H54 (cell line): ENCODE measurements at regions not wholly inside any gene's neighbourhood (a gene's known extent, or its start where the extent isn't known, plus 50 kb on each side); places are given as distances from the start of the nearest gene placed in this dataset.

ENCODE experiments used
- DNase-seq: peaks from one replicate; pipeline ENCODE4 v3.0.0; 2011; ENCODE audit warnings: low spot score, mixed read lengths; ENCODE audit not compliant: insufficient read length
- FAIRE-seq: peaks from 3 replicates; lab custom pipeline; 2011; peaks lifted over from hg19 to GRCh38; lab: Jason Lieb, UNC
- POLR2A ChIP-seq: IDR thresholded peaks from 2 replicates; pipeline ENCODE4 v1.6.1; 2011; ENCODE audit warnings: low read depth, mild to moderate bottlenecking, low read length

DNA sequence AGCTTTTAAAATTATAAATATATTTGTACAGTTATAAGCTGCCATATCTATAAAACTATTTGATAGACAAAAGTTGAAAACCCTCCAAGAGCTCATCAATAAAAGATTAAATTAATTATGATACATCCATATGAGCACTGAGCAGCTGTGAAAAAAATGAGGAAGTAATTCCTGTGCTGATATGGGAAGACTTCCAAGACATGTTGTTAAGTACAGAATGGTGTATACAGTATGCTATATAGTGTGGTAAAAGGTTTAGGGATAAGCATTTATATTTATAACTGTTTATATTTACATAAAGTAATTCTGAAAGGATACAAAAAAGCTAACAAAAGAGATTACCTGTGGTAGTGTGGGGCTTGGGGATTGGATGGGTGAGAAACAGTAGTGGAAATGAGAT, 92.8 kb upstream of the BMP2K start:
- DNase-seq (no peak), FAIRE-seq (no peak)
- no peak for TF ChIP-seq POLR2A

DNA sequence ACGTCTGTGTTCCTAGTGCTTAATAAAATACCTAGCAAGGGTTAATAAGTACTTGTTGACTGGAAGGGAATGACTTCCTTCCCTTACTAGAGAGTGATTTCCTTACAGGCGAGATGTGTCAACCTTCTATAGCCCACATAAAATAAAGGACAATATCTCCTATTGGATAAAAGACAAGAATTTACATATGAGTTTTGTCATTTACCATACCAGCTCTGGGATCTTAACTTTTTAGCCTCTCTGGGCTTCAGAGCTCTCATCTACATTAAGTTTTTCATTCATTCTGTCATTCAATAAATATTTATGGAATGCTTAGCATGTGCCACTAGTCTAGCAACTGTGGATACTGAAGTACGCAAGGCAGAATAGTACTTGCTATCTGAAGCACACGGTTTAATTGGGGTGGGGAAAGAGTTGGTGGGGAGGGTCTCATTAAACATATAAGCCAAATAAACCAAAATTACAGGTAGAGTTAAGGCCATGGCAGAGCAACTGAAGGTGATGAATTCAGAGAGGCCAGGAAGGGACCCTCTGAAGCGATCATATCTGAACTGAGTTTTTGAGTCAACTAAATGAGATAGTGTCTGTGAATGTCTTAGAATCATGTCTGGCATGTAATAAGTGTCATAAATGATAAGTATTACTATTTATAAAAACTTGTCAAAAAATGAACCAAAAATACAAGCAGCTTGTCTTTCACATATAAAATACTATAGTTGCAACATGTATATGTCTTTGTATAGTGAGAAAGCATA, 91.6 kb upstream of the BMP2K start:
- DNase-seq (no peak), FAIRE-seq (no peak)
- no peak for TF ChIP-seq POLR2A

DNA sequence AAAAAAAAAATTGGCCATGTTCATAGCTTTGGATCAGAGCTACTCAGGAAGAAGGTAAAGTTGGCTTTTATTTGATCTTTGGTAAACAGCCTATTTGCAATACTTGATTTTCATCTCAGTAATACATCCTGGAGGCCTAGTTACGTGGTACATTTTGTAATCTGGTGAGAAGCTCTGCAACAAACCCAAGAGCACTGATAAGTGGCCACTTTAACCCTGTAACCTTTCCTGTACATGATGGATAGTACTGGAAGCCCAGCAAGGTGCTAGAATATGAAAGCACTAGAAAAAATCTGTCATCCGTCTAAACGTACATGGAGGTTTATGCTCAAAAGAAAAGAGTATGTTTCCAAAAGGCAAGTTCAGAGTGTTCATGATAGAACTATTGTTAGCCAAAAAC, 88.3 kb upstream of the BMP2K start:
- no peak for FAIRE-seq
- DNase-seq = no peak
- no peak for TF ChIP-seq POLR2A

DNA sequence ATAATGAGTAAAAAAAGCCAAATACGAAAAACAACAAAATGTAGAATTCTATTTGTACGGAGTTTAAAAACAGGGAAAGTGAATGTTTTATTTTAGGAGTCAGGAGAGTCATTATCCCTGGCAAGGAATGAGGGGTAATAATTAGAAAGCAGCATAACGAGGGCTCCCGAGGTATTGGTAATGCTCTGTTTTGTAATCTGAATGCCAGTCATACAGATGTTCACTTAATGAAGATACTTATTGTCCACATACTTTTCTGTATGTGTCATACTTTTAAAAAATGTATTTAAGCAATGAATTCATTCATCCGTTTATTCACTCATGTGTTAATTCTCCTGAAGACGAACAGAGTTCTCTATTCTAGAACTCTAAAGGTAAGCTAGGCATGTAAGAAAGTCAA, 87.8 kb upstream of the BMP2K start:
- DNase-seq (no peak), FAIRE-seq (no peak)
- TF ChIP-seq POLR2A = no peak

DNA sequence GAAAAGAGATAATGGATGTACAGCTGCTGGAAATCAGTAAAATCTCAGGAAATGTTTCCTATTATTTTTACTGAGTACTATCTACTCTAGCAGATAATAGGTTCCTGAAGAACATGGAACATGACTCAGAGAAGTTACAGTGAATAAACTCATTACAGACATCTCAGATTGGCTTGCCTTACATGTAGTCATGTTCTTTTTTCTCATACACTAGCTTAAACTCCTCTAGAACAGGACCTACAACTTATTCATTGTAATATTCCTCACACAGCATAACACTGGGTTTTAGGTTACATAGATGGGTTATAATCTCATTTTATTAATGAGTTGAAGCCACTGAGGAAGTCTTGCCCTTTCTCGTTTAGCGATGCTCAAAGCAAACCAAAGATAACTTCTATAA, 86.9 kb upstream of the BMP2K start:
- no peak for TF ChIP-seq POLR2A
- DNase-seq (no peak), FAIRE-seq (no peak)

DNA sequence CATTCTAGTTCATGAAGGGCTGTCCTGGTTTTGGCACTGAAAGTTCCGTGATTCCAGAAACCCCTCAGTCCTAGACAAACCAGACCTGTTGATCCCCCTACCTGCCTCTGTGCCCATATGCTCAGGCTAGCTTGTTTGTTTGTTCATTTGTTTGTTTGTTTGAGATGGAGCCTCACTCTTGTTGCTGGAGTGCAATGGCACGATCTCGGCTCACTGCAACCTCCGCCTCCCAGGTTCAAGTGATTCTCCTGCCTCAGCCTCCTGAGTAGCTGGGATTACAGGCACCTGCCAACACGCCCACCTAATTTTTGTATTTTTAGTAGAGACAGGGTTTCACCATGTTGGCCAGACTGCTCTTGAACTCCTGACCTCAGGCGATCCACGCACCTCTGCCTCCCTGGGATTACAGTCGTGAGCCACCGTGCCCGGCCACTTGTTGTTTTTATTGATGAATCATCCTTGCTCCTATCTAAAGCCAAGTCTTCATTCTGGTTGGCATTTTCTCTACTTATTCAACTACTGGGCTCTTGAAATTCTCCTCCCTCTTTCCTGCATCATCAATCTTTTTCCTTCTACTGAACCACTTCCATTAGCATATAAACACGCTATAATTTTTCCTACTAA, 86.3 kb upstream of the BMP2K start:
- FAIRE-seq (no peak), DNase-seq (no peak)
- no peak for TF ChIP-seq POLR2A

DNA sequence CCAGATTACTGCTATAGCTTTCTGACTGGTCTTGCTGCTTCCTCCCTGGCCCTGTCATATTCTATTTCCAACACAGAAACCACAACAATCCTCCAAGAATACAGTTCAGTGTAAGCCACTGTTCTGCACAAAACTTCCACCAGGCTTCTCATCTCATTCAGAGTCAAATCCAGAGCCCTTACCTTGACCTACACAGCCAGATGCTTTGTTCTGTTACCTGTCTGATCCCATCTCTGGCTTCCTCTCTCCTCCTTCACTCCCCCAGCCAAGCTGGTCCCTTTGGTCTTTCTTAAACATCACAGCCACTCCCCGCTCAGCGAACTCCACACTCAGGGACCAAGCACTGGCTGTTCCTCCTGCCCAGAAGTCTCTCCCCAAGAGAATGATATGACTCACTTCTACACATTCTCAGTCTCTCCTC, 84.8 kb upstream of the BMP2K start:
- TF ChIP-seq POLR2A = no peak
- FAIRE-seq = no peak
- no peak for DNase-seq

DNA sequence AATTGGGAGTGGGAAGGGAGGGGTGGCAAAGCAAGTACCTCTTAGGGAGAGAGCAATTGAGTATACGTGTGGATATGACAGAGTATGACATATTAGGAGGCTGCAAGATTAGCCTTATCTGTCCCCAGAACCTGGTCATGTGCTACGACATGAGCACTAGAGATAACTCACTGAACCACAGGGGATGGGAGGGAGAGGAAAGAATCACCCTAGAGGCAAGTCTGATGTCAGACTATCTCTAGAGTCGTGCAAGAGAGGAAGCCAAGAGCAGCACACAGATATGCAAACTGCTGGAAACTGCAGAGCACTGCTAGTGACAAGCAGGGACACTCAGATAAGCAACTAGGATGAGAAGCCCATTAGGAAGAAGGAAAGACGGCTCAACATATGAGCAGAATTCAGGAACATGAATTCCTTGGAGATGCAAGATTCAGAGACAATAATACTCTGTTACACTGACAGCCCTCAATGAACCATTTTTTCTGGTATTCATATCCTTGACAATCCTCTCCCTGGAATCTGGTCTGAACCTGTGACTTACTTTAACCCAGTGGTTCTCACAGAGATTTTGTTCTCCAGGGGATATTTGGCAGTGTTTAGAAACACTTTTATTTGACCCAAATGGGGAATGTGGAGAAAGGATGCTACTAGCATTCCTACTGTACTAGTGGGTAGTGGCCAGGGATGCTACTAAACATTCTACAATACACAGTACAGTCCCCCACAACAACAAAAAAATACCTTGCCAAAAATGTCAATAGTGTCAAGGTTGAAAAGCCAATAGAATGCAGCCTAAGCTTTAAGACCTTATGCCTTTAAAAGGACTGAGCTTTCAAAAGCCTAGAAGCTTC, 84.0 kb upstream of the BMP2K start:
- no peak for TF ChIP-seq POLR2A
- no peak for DNase-seq
- FAIRE-seq = no peak

DNA sequence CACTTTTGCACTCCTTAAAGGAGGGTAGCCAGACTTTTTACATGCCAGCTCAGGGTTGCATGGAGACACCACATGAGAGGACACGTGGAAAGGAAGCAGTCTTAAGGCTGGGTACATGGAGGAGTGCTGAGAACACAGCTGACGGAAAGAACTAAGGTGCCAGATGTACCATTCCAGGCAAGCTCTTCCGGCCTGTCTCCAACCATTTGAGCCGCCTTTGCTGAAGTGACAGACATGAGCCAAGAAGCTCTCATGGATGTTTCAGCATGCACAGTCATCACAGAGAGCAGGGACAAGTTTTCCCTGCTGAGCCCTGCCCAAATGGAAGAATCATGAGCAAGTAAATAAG, 83.4 kb upstream of the BMP2K start:
- no peak for FAIRE-seq
- DNase-seq = no peak
- no peak for TF ChIP-seq POLR2A

DNA sequence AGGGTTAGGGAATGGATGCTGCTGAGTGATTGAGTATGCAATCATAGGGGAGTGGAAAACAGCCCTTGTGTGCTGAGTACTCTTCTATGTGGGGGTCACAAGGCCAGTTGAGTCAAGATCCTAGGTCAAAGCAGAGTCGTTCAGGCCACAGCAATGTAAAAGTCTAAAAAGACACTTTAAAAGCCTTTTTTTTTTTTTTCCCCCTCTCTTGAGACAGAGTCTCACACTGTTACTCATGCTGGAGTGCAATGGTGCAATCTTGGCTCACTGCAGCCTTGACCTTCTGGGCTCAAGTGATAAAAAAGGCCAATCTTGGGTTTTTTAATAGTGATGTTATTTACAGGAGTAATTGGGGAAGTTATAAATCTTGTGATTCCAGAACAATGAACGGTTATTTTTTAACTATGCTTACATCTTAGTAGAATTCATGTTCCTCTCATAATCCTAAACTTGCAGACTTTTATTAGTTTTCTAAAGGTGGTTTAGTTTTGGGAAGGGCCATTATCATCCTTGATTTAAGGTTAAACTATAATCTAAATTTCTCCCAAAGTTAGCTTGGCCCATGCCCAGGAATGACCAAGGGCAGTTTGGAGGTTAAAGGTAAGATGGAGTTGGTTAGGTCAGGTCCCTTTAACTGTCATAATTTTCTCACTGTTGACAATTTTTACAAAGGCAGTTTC, 82.2 kb upstream of the BMP2K start:
- TF ChIP-seq POLR2A = no peak
- FAIRE-seq (no peak), DNase-seq (no peak)

DNA sequence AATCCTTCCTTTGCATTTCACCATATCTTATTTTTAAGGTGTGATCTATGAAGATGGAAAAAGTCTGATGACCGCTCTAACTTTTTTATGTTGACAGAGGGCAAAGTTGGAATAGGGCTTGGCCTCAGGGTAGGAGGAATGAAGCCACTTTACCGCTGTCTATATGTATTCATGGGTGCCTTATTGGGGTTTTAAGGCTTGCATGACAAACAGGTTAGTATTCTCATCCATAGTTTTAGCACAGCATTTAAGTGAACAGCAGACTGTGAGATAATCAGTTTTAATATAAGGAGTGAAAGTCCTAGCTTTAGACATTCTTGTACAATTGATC, 81.7 kb upstream of the BMP2K start:
- no peak for TF ChIP-seq POLR2A
- no peak for DNase-seq
- no peak for FAIRE-seq

DNA sequence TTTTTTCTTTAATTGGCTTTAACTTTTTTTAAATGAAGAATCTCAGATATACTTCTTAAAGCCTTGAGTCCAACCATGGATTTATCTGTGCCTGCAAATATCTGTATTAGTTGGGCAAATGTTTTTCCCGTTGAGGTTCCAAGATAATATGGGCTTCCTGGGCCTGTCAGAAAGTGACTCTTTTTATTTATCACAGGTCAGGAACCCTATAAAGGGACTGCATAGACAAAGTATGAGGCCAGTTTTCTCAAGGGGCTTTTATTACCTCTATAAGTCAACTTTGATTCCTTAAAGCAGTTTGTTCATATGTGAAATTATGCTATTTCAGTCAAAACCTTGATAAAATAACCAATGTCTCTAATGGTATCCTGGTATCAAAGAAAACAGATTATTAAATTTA, 80.2 kb upstream of the BMP2K start:
- FAIRE-seq (no peak), DNase-seq (no peak)
- TF ChIP-seq POLR2A = no peak

DNA sequence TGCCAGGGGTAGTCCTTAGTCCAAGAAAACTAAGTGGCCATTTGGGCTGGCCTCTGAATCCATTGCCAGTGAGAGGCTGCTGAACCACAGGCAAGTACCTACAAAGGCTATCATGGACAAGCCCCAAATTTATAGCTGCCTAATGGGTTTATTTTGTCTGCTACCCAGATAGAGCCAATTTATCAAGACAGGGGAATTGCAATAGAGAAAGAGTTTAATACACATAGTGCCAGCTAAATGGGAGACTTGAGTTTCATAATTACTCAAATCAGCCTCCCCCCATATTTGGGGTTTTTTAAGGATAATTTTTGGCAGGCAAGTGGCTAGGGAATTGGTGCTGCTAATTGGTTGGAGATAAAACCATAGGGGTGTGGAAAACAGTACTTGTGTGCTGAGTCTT, 73.1 kb upstream of the BMP2K start:
- no peak for TF ChIP-seq POLR2A
- DNase-seq (no peak), FAIRE-seq (no peak)

DNA sequence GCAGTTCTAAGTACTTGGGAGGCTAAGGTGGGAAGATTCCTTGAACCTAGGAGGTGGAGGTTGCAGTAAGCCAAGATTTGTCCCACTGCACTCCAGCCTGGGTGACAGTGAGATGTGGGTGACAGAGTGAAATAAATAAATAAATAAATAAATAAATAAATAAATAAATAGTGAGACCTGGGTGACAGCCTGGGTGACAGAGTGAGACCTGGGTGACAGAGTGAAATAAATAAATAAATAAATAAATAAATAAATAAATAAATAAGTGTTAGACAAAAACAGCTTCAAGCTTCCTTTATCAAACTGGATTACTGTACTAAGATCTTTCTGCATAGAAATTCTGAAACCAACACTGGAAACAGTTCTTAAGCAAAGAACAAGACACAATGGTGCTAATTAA, 71.8 kb upstream of the BMP2K start:
- TF ChIP-seq POLR2A = no peak
- no peak for DNase-seq
- FAIRE-seq = no peak
